Inflammatory macrophage treated with lipopolysaccharide for 4 hours (primary cell): ENCODE measurements at regions not wholly inside any gene's neighbourhood (a gene's known extent, or its start where the extent isn't known, plus 50 kb on each side); places are given as distances from the start of the nearest gene placed in this dataset.
A peak's percentile ranks its signal among the peaks of the same experiment; 100 is the strongest.
"Not testable (repeated sequence)": the region's sequence is repeated elsewhere in the genome, so short reads cannot be mapped to it uniquely, and the experiment has no call there.

Experiments
- DNase-seq: peaks from one replicate; pipeline ENCODE4 v3.0.0-alpha.2; 2020

DNA sequence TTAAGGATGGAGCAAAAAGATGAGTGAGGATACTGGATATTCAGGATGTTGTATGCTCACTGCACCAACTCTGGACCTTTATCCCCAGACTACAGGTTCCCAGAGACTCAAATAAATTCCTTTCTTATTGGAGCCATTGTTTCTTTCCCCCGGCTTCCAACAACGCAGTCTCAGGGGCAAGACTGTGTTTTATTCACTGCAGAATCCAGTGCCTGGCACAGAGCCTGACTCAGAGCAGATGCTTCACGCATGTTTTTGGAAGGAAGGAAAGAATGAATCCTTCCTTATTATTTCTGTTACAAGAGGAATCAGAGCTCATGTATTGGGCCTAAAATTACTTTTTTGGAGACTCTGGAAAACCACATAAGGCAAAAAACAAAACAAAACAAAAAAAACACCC lies 96.0 kb upstream of the VGLL4 start:
- no peak for DNase-seq

GRCh38 chr3:11739123-11739522 lies 95.4 kb upstream of the VGLL4 start:
- no peak for DNase-seq

- DNase-seq, result no peak
These were observed 94.0 kb upstream of the VGLL4 start for GRCh38 chr3:11737742-11738141.

GRCh38 chr3:11736136-11736833 lies 92.6 kb upstream of the VGLL4 start:
- DNase-seq, result no peak

- DNase-seq, result no peak
These were observed 91.9 kb upstream of the VGLL4 start for GRCh38 chr3:11735638-11736037.

- DNase-seq, result not testable (repeated sequence)
These were observed 91.4 kb upstream of the VGLL4 start for GRCh38 chr3:11735111-11735510.

DNA sequence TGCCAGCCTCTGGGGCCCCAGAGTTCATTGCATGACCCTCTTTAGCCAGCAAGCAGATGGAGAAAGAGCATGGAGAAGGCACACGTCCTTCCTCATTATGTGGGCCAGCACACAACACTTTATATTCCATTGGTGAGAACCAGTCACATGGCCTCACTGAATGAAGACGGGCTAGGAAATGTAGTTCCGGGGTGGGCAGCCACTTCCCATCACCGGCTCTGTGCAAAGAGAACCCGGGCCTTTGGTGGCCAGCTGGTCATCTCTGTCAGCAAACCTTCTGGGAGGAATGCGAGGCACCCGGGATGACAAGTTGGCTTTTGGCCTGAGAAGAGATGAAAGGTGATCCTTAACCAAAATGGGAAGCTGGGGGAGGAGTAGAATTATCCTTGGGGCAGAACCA lies 90.2 kb upstream of the VGLL4 start:
- no peak for DNase-seq

- DNase-seq, result no peak
These were observed 83.5 kb upstream of the VGLL4 start for GRCh38 chr3:11727207-11727606.

GRCh38 chr3:11726146-11726545 lies 82.4 kb upstream of the VGLL4 start:
- DNase-seq, result no peak

DNA sequence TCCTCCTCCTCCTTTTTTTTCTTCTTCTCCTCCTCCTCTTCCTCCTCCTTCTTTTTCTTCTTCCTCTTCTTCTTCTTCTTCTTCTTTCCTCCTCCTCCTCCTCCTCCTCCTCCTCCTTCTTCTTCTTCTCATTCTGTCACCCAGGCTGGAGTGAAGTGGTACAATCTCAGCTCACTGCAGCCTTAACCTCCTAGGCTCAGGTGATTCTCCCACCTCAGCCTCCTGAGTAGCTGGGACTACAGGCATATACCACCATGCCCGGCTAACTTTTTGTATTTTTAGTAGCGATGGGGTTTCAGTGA lies 81.6 kb upstream of the VGLL4 start:
- not testable (repeated sequence) for DNase-seq

- DNase-seq, result peak; percentile 4
These were observed 81.1 kb upstream of the VGLL4 start for GRCh38 chr3:11724615-11725339.

GRCh38 chr3:11721479-11721878 lies 77.8 kb upstream of the VGLL4 start:
- no peak for DNase-seq

DNA sequence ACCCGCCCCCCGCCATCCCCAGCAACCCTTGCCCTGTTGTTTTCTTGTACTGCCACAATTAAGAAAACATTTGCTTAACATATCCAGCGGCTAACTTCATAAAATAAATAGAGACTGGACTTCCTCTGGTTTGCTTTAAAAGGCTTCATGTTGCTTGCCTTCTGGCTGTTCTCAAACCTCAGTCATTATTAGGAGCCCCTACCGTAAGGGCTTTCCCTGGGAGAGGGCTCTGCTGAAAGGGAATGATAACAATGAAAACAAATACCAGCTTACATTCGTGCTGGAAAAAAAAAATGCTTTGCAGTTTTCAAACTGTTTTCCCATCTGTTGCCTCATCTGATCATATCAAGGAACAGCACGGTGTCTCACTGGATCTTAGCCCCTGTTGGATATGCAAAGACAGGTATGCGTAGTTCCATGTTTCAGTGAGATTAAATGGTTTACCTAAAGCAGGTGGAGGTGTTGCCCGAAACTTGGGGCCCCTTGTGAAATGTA lies 77.2 kb upstream of the VGLL4 start:
- DNase-seq, result no peak

DNA sequence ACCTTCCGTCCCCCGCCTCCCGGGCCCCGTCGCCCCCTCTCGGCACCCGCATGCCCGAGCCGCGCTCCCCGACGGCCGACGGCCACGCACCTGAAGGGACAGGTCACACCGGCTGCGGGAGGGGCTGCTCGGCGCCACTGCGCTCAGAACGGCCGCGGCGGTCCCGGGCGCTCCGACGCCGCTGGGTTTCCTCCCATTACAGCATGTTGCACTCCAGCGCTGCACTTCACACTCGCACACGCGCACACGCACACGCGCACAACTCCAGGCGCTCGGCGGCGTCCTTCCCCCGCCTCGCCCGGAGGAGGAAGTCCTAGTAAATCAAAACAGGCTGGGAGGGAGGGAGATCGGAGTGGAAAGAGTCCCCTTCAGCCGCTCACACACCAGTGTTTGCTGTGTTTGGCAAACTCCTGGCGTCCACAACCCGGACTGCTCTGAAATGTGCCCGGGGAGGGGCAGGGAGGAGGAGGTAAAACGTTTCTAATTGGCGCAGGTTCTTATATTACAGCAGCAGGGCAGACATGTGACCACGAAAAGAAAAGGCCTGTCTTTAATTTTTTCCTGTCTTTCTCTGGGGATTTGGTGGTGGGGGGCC lies 76.7 kb upstream of the VGLL4 start:
- DNase-seq, result peak; percentile 59

GRCh38 chr3:11719406-11720303 lies 75.9 kb upstream of the VGLL4 start:
- DNase-seq, result peak; percentile 16

GRCh38 chr3:11718637-11719405 lies 75.1 kb upstream of the VGLL4 start:
- DNase-seq, result peak; percentile 41

DNA sequence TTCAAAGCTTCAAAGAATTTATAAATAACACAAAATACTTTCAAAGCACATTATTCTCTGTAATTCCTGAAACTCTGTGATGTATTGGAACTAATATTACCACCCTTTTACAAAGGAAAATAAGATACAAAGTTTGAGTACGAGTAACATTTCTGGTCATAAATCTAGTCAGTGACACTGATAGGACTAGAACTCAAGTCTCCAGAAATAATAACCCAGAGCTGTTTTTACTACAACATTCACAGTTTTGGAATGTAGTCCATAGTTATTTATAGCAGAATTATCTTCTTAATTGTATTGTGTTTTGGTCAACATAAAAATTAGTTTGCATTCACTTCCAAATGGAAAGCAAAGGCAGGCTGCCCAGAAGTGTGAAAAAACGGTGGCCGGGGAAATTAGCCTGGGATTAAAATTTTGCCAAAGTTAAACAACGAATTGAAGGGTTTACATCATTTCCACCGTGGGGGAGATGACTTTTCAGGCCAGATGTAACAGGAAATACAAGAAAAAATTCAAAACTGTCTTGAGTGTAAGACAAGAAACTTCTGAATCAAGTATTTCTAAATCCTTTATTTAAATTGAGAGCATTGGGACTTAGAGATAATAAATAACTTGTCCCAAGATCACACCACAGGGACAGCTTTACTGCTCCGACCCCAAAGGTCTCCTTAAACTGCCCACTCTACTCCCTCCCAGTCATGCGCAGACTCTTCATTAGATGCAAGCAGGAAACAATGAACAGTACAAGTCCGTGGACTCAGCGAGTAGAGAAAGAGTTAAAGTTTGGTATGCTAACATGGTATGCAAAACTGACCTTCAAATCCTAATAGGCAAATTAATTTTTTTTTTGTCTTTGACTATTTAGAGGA lies 74.3 kb upstream of the VGLL4 start:
- DNase-seq, result no peak

DNA sequence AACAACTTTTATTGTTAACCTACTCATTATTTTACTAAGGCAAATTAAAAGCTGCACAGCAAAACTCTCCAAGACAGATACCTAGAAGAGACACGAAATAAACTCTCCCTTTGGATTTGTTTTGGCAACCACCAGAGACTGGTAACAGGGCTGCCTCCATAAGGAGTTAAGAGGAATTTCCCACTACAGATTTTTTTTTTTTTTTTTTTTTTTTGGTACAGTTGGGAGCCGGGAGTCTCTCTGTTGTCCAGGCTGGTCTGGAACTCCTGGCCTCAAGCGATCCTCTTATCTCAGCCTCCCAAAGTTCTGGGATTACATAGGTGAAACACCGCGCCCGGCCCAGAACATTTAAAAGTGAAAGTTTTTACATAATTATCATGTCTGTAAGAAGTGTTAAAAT lies 73.6 kb upstream of the VGLL4 start:
- no peak for DNase-seq

- DNase-seq, result no peak
These were observed 73.0 kb upstream of the VGLL4 start for GRCh38 chr3:11716573-11717290.

GRCh38 chr3:11713171-11713570 lies 69.5 kb upstream of the VGLL4 start:
- no peak for DNase-seq

- no peak for DNase-seq
These were observed 68.9 kb upstream of the VGLL4 start for GRCh38 chr3:11712646-11713045.
